SU-DHL-6 (cell line): ENCODE measurements at regions not wholly inside any gene's neighbourhood (a gene's known extent, or its start where the extent isn't known, plus 50 kb on each side); places are given as distances from the start of the nearest gene placed in this dataset.

Source experiments
- H2AFZ ChIP-seq: fragments of 200-600 bp; sonication (generic); 2 replicates; pipeline ENCODE4 v1.6.1; 2014; ENCODE audit warnings: low read depth, mild to moderate bottlenecking, moderate library complexity, mixed read lengths, antibody characterized with exemption, low read length; ENCODE audit not compliant: severe bottlenecking
- H3F3A ChIP-seq: fragments of 200-600 bp; shearing (Covaris generic); 2 replicates; pipeline ENCODE4 v1.6.0; 2016; ENCODE audit warnings: antibody characterized with exemption, mild to moderate bottlenecking; ENCODE audit not compliant: insufficient read depth
- H3K27ac ChIP-seq: fragments of 200-600 bp; sonication (generic); 2 replicates; pipeline ENCODE4 v1.5.1; 2016; ENCODE audit warnings: low read depth, mild to moderate bottlenecking, low read length, moderate library complexity, mixed read lengths
- H3K27me3 ChIP-seq: fragments of 200-600 bp; sonication (generic), shearing (Covaris generic); 2 replicates; pipeline ENCODE4 v1.6.0; 2014; ENCODE audit warnings: mild to moderate bottlenecking, low read length
- H3K36me3 ChIP-seq: fragments of 200-600 bp; sonication (generic); 2 replicates; pipeline ENCODE4 v1.6.1; 2014; ENCODE audit warnings: mild to moderate bottlenecking, low read length, mixed read lengths
- H3K4me2 ChIP-seq: fragments of 300-600, 200-600 bp; shearing (Covaris generic), sonication (generic); 2 replicates; pipeline ENCODE4 v1.6.0; 2014; ENCODE audit warnings: low read length, low read depth, mild to moderate bottlenecking; ENCODE audit not compliant: poor library complexity, severe bottlenecking
- H3K4me3 ChIP-seq: fragments of 200-600 bp; sonication (generic); 2 replicates; pipeline ENCODE4 v1.5.1; 2014; ENCODE audit warnings: antibody characterized with exemption, low read length, mild to moderate bottlenecking, mixed read lengths; ENCODE audit not compliant: insufficient read depth, poor library complexity, severe bottlenecking
- H3K79me2 ChIP-seq: fragments of 200-600 bp; sonication (generic); 2 replicates; pipeline ENCODE4 v1.6.1; 2014; ENCODE audit warnings: mild to moderate bottlenecking, low read length, moderate library complexity; ENCODE audit not compliant: insufficient read depth
- H3K9ac ChIP-seq: fragments of 200-600 bp; sonication (generic); 2 replicates; pipeline ENCODE4 v1.7.0; 2014; ENCODE audit warnings: mild to moderate bottlenecking, low read length
- H3K9me2 ChIP-seq: fragments of 200-600 bp; sonication (generic); replicated peaks from 2 replicates; pipeline ENCODE4 v1.6.1; 2014; ENCODE audit warnings: low read length; ENCODE audit not compliant: insufficient read depth
- H3K9me3 ChIP-seq: fragments of 200-600 bp; sonication (generic); 2 replicates; pipeline ENCODE4 v1.6.1; 2014; ENCODE audit warnings: low read length, mixed read lengths; ENCODE audit not compliant: insufficient read depth
- H4K20me1 ChIP-seq: fragments of 200-600 bp; sonication (generic); 2 replicates; pipeline ENCODE4 v1.6.1; 2014; ENCODE audit warnings: low read depth, mild to moderate bottlenecking, antibody characterized with exemption, low read length, moderate library complexity, mixed read lengths
- EZH2phosphoT487 ChIP-seq: fragments of 200-600 bp; sonication (generic), shearing (Covaris generic); conservative IDR thresholded peaks from 2 replicates; pipeline ENCODE4 v1.6.1; 2018; ENCODE audit warnings: mild to moderate bottlenecking, antibody characterized with exemption, low read length, moderate library complexity, mixed read lengths
- TF ChIP-seq, protein P1 (sequence below): fragments of 200-600 bp; sonication (generic); IDR thresholded peaks from one replicate; pipeline ENCODE4 v1.5.1; 2017; ENCODE audit warnings: antibody characterized with exemption, mild to moderate bottlenecking, low read length, moderate library complexity; ENCODE audit not compliant: insufficient read depth, poor library complexity, severe bottlenecking

DNA sequence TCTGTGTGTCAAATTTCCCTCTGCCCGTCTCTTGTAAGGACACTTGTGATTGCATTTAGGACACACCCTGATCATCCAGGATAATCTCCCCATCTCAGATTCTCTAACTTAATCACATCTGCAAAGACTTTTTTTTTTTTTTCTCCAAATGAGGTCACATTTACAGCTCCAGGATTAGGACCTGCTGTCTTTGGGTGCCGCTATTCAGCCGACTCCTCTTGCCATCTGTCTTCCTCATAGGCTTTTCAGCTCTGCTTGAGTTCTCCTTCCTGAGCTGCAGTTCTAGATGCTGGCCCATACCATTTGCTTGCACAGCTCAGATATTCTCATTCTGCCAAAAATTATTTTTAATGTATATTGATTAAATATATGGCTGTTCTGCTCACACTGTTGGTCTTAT lies 94.3 kb upstream of the TLE3 start:
- Histone ChIP-seq H3K4me3 (no peak overlapping the region), H3K36me3 (no peaks in the 10 kb centered on the region), H3K4me2 (no peak overlapping the region), H3K9ac (no peak overlapping the region), H3K79me2 (no peaks in the 10 kb centered on the region), H3F3A (no peaks in the 10 kb centered on the region), H3K9me2 (no peaks in the 10 kb centered on the region), H3K27me3 (no peaks in the 10 kb centered on the region), H3K9me3 (no peaks in the 10 kb centered on the region), H2AFZ (no peak overlapping the region), H3K27ac (no peak overlapping the region), H4K20me1 (no peaks in the 10 kb centered on the region)
- TF ChIP-seq, protein P1, sequence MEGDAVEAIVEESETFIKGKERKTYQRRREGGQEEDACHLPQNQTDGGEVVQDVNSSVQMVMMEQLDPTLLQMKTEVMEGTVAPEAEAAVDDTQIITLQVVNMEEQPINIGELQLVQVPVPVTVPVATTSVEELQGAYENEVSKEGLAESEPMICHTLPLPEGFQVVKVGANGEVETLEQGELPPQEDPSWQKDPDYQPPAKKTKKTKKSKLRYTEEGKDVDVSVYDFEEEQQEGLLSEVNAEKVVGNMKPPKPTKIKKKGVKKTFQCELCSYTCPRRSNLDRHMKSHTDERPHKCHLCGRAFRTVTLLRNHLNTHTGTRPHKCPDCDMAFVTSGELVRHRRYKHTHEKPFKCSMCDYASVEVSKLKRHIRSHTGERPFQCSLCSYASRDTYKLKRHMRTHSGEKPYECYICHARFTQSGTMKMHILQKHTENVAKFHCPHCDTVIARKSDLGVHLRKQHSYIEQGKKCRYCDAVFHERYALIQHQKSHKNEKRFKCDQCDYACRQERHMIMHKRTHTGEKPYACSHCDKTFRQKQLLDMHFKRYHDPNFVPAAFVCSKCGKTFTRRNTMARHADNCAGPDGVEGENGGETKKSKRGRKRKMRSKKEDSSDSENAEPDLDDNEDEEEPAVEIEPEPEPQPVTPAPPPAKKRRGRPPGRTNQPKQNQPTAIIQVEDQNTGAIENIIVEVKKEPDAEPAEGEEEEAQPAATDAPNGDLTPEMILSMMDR: no peak
- no peak for TF ChIP-seq EZH2phosphoT487

DNA sequence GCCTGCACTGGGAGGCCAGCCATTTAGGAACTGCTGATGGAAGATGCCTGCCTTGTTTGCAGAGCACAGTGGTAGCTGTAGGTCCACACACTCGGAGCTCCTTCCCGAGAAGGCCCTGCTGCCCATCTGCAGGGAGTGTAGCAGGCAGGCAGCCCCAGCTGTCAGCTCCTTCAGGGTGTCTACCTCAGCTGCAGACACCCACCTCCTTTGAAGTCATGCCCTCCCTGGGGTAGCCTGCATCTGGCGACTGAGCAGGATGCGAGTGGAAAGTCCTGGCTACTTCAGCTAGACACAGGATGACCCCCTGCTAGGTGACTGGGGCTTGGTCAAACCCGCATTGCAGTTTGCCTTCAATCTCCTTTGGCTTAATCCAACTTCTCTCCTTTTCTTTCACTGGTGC lies 93.2 kb upstream of the TLE3 start:
- no peaks in the 10 kb centered on the region for H3K79me2 ChIP-seq
- H3K9ac ChIP-seq: no peak overlapping the region
- no peaks in the 10 kb centered on the region for H3F3A ChIP-seq
- no peaks in the 10 kb centered on the region for H3K27me3 ChIP-seq
- H3K9me3 ChIP-seq: no peaks in the 10 kb centered on the region
- H3K36me3 ChIP-seq: no peaks in the 10 kb centered on the region
- TF ChIP-seq, protein P1: no peak
- TF ChIP-seq EZH2phosphoT487: no peak
- no peaks in the 10 kb centered on the region for H4K20me1 ChIP-seq
- H3K27ac ChIP-seq: no peak overlapping the region
- H2AFZ ChIP-seq: no peak overlapping the region
- H3K4me2 ChIP-seq: no peak overlapping the region
- H3K9me2 ChIP-seq: no peaks in the 10 kb centered on the region
- no peak overlapping the region for H3K4me3 ChIP-seq

DNA sequence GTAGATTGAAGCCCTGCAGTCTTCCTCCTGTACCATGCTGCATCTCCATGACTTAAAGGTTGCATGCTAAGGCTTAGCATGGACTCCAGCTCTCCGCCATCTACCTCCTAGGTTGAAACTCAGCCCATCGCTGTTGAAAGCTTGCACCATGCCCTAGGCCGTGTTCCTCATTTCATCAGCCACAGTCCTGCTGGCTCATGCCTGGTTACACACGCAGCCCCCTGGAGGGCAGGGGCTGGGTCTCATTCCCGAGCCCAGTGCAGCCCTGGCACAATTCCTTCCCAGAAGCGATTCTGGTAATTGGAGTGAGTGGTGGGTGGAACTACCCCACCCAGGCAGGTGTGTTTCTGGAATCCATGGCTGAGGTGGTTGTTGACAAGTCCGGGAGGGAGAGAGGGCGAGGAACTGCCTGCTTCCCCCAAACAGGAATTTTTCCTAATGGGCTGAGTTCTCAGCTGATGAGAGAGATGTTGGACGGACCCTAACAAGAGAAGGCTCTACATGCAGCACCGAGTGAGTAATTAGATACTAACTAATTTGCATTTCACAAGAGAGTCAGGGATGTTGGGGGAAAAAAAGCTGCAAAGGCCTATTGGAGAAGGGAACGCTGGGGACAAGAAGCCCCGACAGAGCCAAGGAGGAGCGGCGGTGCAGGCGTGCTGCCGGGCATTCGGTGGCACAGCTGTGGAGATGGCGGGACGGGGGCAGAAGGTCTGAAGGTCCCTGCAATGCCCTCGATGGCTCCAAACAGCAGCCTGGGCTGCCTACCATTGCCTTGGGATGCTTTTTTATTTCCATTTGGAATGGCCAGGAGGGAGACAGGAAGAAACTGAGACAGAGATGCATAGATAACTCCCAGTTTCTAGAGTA lies 92.3 kb upstream of the TLE3 start:
- Histone ChIP-seq H3F3A (no peaks in the 10 kb centered on the region), H3K4me2 (no peak overlapping the region), H3K27me3 (no peaks in the 10 kb centered on the region), H3K9ac (no peak overlapping the region), H3K27ac (no peak overlapping the region), H3K4me3 (no peak overlapping the region), H3K9me3 (no peaks in the 10 kb centered on the region), H3K36me3 (no peaks in the 10 kb centered on the region), H2AFZ (no peak overlapping the region), H3K9me2 (no peaks in the 10 kb centered on the region), H3K79me2 (no peaks in the 10 kb centered on the region), H4K20me1 (no peaks in the 10 kb centered on the region)
- TF ChIP-seq, protein P1: no peak
- no peak for TF ChIP-seq EZH2phosphoT487
